AG04450 (cell line): ENCODE measurements at regions not wholly inside any gene's neighbourhood (a gene's known extent, or its start where the extent isn't known, plus 50 kb on each side); places are given as distances from the start of the nearest gene placed in this dataset.

ENCODE experiments used
- CTCF ChIA-PET: fragments of 300-600, 350-600 bp; formaldehyde crosslinking; extraction: SDS; loops from one replicate; lab custom pipeline; 2022; ENCODE audit warnings: antibody characterized with exemption, inconsistent platforms; lab: Charles Lee
- POLR2A ChIA-PET: fragments of 350-600 bp; formaldehyde crosslinking; extraction: SDS; loops from one replicate; lab custom pipeline; 2021; ENCODE audit warnings: antibody characterized with exemption, inconsistent platforms; lab: Yijun Ruan, JAX
- DNase-seq: peaks from one replicate; pipeline ENCODE4 v3.0.0-alpha.2; 2011; ENCODE audit warnings: low read depth, low spot score
- H3K27ac ChIP-seq: one replicate; pipeline ENCODE4 v1.5.1; 2012; ENCODE audit warnings: low read depth, low read length, control low read depth
- H3K27me3 ChIP-seq: one replicate; pipeline ENCODE4 v1.6.0; 2012; ENCODE audit warnings: low read length; ENCODE audit not compliant: control insufficient read depth, insufficient read depth
- H3K4me3 ChIP-seq: 2 replicates; pipeline ENCODE4 v1.5.1; 2011; ENCODE audit warnings: mild to moderate bottlenecking, low read depth, low read length, control low read depth
- H3K9me3 ChIP-seq: 2 replicates; pipeline ENCODE4 v1.5.1; 2012; ENCODE audit warnings: low read length; ENCODE audit not compliant: control insufficient read depth, insufficient read depth
- CTCF ChIP-seq: IDR thresholded peaks from 2 replicates; pipeline ENCODE4 v1.5.1; 2011; ENCODE audit warnings: low read depth, low read length, control low read depth, inconsistent platforms

DNA sequence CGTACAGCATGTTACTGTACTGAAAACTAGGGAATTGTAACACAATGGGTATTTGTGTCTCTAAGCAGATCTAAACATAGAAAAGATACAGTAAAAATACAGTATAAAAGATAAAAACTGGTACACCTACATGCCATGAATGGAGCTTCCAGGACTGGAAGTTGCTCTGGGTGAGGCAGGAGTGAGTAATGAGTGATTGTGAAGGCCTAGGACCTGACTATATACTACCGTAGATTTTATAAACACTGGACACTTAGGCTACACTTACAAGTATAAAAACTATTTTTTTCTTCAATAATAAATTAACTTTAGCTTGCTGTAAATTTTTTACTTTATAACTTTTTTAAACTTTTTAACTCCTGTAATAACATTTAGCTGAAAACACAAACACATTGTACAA is 324.4 kb upstream of the TNP1 start:
- no peak for DNase-seq
- Histone ChIP-seq H3K9me3 (no peaks in the 10 kb centered on the region), H3K4me3 (no peak overlapping the region), H3K27ac (no peak overlapping the region), H3K27me3 (no peaks in the 10 kb centered on the region)
- ChIA-PET POLR2A (interaction anchor here (0.7 kb wide), 1 partner anchor 512 kb away, joined by 9 read pairs; no protein-coding TSS in a partner anchor), CTCF (interaction anchor here (0.7 to 2.0 kb wide), 4 partner anchors 9 to 488 kb away, joined by 3 to 17 read pairs (median 3); no protein-coding TSS in a partner anchor)
- TF ChIP-seq CTCF: no peak

GRCh38 chr2:217183471-217183870 is 323.6 kb upstream of the TNP1 start:
- no peak for TF ChIP-seq CTCF
- no peaks in the 10 kb centered on the region for H3K27me3 ChIP-seq
- DNase-seq: no peak
- POLR2A ChIA-PET: no interaction called here
- no peaks in the 10 kb centered on the region for H3K9me3 ChIP-seq
- CTCF ChIA-PET: interaction anchor here (0.5 to 2.0 kb wide), 3 partner anchors 17 to 485 kb away, joined by 3 to 17 read pairs (median 3); no protein-coding TSS in a partner anchor
- no peak overlapping the region for H3K27ac ChIP-seq
- no peak overlapping the region for H3K4me3 ChIP-seq

GRCh38 chr2:217182926-217183325 is 323.1 kb upstream of the TNP1 start:
- CTCF ChIA-PET: interaction anchor here (2.0 kb wide), 1 partner anchor 17 kb away, joined by 17 read pairs; no protein-coding TSS in a partner anchor
- H3K27me3 ChIP-seq: no peaks in the 10 kb centered on the region
- TF ChIP-seq CTCF: no peak
- POLR2A ChIA-PET: no interaction called here
- H3K4me3 ChIP-seq: no peak overlapping the region
- H3K27ac ChIP-seq: no peak overlapping the region
- no peak for DNase-seq
- no peaks in the 10 kb centered on the region for H3K9me3 ChIP-seq

- CTCF ChIA-PET: interaction anchor here (1.0 kb wide), 1 partner anchor 15 kb away, joined by 9 read pairs; no protein-coding TSS in a partner anchor
- POLR2A ChIA-PET: no interaction called here
Observed at GRCh38 chr2:217181512-217181911, 321.6 kb upstream of the TNP1 start.

More at GRCh38 chr2:217181512-217181911, 321.6 kb upstream of the TNP1 start:
- H3K27me3 ChIP-seq: no peaks in the 10 kb centered on the region
- H3K4me3 ChIP-seq: no peak overlapping the region
- DNase-seq: no peak
- H3K27ac ChIP-seq: no peak overlapping the region
- no peaks in the 10 kb centered on the region for H3K9me3 ChIP-seq
- no peak for TF ChIP-seq CTCF
